ENCODE measurements at regions not wholly inside any gene's neighbourhood (a gene's known extent, or its start where the extent isn't known, plus 50 kb on each side); places are given as distances from the start of the nearest gene placed in this dataset.

DNA sequence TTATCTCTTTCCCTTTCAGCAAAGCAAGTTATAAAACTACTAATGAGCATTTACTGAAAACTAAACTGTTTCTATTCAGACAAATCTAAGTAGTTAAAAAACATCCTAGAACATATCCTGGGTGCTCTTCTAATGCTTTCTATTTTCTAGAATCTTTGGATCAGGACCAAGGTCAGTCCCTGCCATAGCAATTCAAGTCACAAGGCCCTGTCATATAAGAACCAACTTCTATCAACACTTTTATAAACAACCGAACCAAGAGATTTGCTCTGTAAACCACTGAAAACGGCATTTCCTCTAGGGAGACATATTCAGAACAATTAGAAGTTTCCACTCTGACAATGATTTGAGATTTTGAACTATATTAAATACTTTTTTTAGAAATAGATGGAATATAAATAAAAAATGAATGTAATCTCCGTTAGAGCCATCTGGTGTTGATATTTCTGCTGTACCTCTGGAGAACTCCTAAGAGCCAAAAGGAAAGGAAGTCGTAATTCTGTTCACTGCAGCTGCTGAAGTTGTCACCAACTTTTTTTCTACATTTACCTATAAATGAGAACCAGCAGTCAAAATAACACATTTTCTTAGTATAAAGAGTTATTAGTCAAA is 51.4 kb upstream of the LGSN start:
- no peaks in the 10 kb centered on the region for H3K36me3 ChIP-seq (ENCODE audit: low read depth)
- H3K4me3 ChIP-seq: no peak overlapping the region
- DNase-seq (no peak), ATAC-seq (no peak)
- intact Hi-C loops (cut with DNase I, micrococcal nuclease): no loop called here
- TF ChIP-seq, protein P1, sequence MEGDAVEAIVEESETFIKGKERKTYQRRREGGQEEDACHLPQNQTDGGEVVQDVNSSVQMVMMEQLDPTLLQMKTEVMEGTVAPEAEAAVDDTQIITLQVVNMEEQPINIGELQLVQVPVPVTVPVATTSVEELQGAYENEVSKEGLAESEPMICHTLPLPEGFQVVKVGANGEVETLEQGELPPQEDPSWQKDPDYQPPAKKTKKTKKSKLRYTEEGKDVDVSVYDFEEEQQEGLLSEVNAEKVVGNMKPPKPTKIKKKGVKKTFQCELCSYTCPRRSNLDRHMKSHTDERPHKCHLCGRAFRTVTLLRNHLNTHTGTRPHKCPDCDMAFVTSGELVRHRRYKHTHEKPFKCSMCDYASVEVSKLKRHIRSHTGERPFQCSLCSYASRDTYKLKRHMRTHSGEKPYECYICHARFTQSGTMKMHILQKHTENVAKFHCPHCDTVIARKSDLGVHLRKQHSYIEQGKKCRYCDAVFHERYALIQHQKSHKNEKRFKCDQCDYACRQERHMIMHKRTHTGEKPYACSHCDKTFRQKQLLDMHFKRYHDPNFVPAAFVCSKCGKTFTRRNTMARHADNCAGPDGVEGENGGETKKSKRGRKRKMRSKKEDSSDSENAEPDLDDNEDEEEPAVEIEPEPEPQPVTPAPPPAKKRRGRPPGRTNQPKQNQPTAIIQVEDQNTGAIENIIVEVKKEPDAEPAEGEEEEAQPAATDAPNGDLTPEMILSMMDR (IDR thresholded peaks at IDR 0.05): no peak
- H3K9me3 ChIP-seq: no peaks in the 10 kb centered on the region
- no peaks in the 10 kb centered on the region for H3K4me1 ChIP-seq (ENCODE audit: low read depth)

DNA sequence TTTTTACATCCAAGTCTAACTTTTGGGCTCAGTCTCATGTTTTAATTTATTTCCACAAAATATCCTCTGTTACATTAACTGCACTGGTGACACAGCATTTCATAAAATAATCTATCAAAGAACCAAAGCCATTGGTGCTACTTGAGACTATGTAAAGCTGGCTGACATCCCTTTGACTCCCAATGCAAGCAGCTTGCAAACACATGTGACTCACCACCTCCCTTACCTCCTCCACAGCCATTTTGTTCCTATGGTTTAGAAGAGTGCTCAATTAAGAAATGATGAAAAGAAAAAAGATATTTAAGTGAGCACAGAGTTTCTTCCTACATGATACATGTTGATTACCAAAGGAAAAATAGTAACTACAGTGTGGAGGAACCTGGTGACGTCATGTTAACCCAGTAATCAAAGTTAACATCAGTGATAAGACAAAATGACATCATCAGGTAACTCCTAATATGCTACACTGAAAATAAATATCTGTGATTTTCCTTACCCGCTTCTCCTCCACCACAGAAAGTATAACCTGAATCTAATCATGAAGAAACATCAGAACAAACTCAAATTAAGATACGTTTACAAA is 53.3 kb upstream of the LGSN start:
- Histone ChIP-seq H3K36me3 (ENCODE audit: low read depth) (no peaks in the 10 kb centered on the region), H3K4me1 (ENCODE audit: low read depth) (no peaks in the 10 kb centered on the region), H3K9me3 (no peaks in the 10 kb centered on the region), H3K4me3 (no peak overlapping the region)
- ATAC-seq (no peak), DNase-seq (no peak)
- TF ChIP-seq, protein P1 (IDR thresholded peaks at IDR 0.05): no peak
- intact Hi-C loops (cut with DNase I, micrococcal nuclease): no loop called here

DNA sequence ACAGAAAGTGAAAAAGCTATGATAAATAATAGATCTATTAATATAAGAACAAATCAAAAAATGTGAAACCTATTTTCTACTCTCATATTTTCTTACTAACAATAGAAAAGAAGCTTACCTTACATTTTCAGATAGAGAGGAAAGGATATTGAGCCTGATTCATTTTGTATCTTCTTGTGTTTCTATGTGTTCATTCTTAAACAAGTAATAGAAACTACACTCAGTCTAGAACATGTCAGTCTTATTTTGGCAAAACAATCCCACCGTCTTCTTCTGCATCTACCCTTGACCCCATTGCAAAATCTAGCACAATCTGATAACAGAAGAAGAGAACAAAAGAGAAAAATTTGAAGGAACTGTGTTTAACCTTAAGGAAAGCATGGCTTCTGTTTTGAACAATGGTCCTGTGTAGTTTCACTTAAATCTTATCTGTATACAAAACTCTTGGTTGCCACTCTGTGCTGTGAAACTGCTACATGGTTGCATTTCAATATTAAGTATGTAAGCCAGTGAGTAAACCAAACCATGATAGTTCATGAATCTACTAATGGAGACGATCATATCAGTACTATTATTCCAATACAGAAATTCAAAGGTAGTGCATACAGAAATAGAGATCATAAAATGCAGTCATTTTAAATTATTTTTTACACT is 69.5 kb upstream of the LGSN start:
- Histone ChIP-seq H3K4me3 (no peak overlapping the region), H3K4me1 (ENCODE audit: low read depth) (no peaks in the 10 kb centered on the region), H3K9me3 (no peaks in the 10 kb centered on the region), H3K36me3 (ENCODE audit: low read depth) (no peaks in the 10 kb centered on the region)
- intact Hi-C loops (cut with DNase I, micrococcal nuclease): no loop called here
- no peak for ATAC-seq
- TF ChIP-seq, protein P1 (IDR thresholded peaks at IDR 0.05): no peak
- no peak for DNase-seq

DNA sequence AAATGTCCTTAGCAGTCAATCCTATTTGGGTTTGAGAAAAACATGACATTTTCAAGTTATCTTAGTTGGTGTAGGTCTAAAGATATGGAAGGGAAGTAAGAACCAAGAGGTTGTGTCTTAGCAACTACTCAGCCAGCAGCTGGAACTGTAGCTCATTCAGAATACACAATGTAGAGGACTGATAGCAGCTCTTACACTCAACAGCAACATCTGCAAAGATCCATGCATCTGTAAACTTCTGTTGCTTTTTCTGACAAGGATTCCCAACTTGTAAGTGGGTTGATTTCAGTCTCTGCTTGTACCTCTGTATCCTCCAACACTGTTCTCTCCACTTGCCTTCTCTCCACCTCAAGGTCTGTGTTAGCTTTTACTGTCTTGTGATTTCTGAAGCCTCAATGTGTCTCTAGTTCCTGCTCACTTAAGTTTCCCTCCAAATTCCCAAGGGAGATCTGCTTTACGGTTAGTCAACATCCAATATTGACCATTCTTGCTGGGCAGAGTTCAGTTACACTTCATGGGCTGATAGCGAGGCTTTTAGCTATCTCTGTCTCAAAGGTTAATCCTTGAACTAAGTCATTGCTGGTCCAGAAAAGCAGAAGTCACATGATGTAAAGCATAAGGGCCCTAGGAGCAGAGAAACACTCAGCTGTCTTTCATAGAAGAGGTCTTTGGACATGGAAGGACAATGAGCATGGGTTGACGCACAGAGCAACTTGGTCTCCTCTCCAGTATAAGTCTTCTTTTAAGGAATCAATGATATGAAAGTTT is 71.6 kb upstream of the LGSN start:
- no peaks in the 10 kb centered on the region for H3K4me1 ChIP-seq (ENCODE audit: low read depth)
- intact Hi-C loops (cut with DNase I, micrococcal nuclease): no loop called here
- no peaks in the 10 kb centered on the region for H3K36me3 ChIP-seq (ENCODE audit: low read depth)
- TF ChIP-seq, protein P1 (IDR thresholded peaks at IDR 0.05): no peak
- DNase-seq (peak in 1 of 3 donors; percentile 40), ATAC-seq (peak; percentile 86)
- H3K4me3 ChIP-seq: no peak overlapping the region
- no peaks in the 10 kb centered on the region for H3K9me3 ChIP-seq

DNA sequence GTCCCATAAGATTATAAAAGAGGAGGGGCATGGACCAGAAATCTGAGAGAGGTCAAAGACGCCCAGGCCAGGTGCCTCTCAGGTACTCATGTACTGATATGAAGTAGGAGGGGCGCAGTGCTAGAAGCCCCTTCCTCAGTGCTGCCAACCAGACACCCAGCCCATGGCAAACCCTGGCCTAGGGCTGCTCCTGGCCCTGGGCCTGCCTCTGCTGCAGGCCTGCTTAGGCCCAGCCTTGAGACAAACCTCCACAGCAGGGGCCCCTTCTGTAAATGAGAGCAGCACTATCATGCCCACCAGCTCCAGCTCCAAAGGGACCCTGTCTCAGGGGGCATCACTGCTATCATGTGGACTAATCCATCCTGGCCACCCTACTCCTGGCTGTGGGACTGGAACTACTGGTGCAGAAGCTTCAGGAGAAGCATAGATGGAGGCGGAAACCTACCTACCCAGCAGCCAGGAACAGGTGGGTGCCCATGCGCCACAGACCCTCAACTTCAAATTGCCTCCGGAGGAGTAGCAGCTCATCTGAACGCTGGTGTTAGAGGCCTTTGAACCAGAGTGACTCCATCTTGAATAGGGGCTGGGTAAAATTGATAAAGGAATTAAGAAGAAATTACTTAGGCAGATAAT is 72.4 kb upstream of the LGSN start:
- no peak for DNase-seq
- intact Hi-C loops (cut with DNase I, micrococcal nuclease): no loop called here
- no peaks in the 10 kb centered on the region for H3K9me3 ChIP-seq
- no peak for ATAC-seq
- TF ChIP-seq, protein P1 (IDR thresholded peaks at IDR 0.05): no peak
- H3K4me3 ChIP-seq: no peak overlapping the region
- no peaks in the 10 kb centered on the region for H3K4me1 ChIP-seq (ENCODE audit: low read depth)
- no peaks in the 10 kb centered on the region for H3K36me3 ChIP-seq (ENCODE audit: low read depth)
